ENCODE measurements at regions not wholly inside any gene's neighbourhood (a gene's known extent, or its start where the extent isn't known, plus 50 kb on each side); places are given as distances from the start of the nearest gene placed in this dataset.

GRCh38 chr20:20763650-20764049, 51.2 kb upstream of the RALGAPA2 start:
- WGBS, 2 donors, result 85 to 87% methylated on average over 5 of the region's 5 CpGs

More at GRCh38 chr20:20763650-20764049, 51.2 kb upstream of the RALGAPA2 start:
- Histone ChIP-seq H3K27me3 (ENCODE audit: control insufficient read depth in 1 of 2, insufficient read depth in 2 of 2, low read length in 2 of 2) (peaks cover 0 to 2% of the 10 kb centered on the region in 2 donors), H3K36me3 (ENCODE audit: control insufficient read depth in 2 of 2, insufficient read depth in 2 of 2, low read length in 1 of 2) (no peaks in the 10 kb centered on the region), H3K4me3 (ENCODE audit: low read depth in 1 of 2, low read length in 2 of 2) (no peak overlapping the region), H3K4me1 (ENCODE audit: control insufficient read depth in 2 of 2, insufficient read depth in 2 of 2, low read length in 1 of 2) (no peaks in the 10 kb centered on the region), H3K9me3 (ENCODE audit: control insufficient read depth in 2 of 2, insufficient read depth in 1 of 2, low read depth in 1 of 2, low read length in 1 of 2) (no peaks in the 10 kb centered on the region), H3K27ac (ENCODE audit: low read depth in 2 of 2, low read length in 1 of 2) (no peak overlapping the region)
